ENCODE measurements at regions not wholly inside any gene's neighbourhood (a gene's known extent, or its start where the extent isn't known, plus 50 kb on each side); places are given as distances from the start of the nearest gene placed in this dataset.

DNA sequence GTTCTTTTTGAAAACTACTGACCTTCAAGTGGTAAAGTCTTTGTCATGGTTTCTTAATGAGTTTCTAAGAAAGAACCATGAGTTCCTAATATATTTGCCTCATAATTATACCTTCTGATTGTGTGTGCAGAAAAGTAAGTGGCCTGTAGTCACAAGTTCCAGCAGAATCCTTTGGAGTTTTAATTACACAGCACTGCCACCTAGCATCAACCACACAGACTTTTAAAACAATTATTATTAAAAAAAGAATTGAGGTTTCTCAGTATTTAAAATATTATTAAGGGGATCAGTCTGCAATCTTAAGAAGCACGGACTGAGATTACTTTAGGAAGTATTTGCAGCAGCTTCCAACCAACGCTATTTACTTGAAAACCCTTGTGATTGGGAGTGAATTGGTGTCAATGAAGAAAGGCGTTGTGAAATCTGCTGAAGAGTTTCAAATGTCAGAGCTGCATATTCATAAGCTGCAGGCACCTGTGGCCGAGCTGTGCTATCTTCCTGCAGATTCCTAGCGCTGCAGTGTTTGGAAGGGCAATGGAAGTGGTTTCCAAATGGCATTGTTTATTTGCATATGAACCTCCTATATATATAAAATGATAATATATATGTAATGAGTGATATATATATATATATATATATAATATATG lies 1074.2 kb upstream of the WWC1 start:
- H3K36me3 ChIP-seq (ENCODE audit: control insufficient read depth in 2 of 3, insufficient read depth in 3 of 3, low read length in 3 of 3), result no peaks in the 10 kb centered on the region
- H3K4me3 Mint-ChIP-seq, result no peak overlapping the region
- no peaks in the 10 kb centered on the region for H3K27me3 Mint-ChIP-seq
- H3K36me3 Mint-ChIP-seq, result no peaks in the 10 kb centered on the region
- no peaks in the 10 kb centered on the region for H3K27me3 ChIP-seq (ENCODE audit: control insufficient read depth in 2 of 2, insufficient read depth in 2 of 2, low read length in 2 of 2)
- H3K4me1 ChIP-seq (ENCODE audit: control insufficient read depth in 2 of 2, insufficient read depth in 2 of 2, low read length in 2 of 2), result no peaks in the 10 kb centered on the region
- intact Hi-C loops (cut with micrococcal nuclease), result no loop called here
- CTCF ChIA-PET, result no interaction called here
- H3K9me3 Mint-ChIP-seq, result peaks cover 0 to 6% (median 0%) of the 10 kb centered on the region in 11 donors
- H3K27ac Mint-ChIP-seq, result no peak overlapping the region
- POLR2A ChIA-PET, result no interaction called here
- DNase-seq (no peak), ATAC-seq (no peak)
- no peaks in the 10 kb centered on the region for H3K4me1 Mint-ChIP-seq
- H3K4me3 ChIP-seq (ENCODE audit: low read length), result no peak overlapping the region
- H3K9me3 ChIP-seq (ENCODE audit: control insufficient read depth in 2 of 3, low read length in 3 of 3), result no peaks in the 10 kb centered on the region
- H3K27ac ChIP-seq (ENCODE audit: low read depth, low read length), result no peak overlapping the region

- H3K27ac ChIP-seq (ENCODE audit: low read depth, low read length), result no peak overlapping the region
- intact Hi-C loops (cut with micrococcal nuclease), result no loop called here
- DNase-seq (no peak), ATAC-seq (no peak)
- no peaks in the 10 kb centered on the region for H3K9me3 ChIP-seq (ENCODE audit: control insufficient read depth in 2 of 3, low read length in 3 of 3)
- ChIA-PET CTCF (no interaction called here), POLR2A (no interaction called here)
- no peaks in the 10 kb centered on the region for H3K4me1 Mint-ChIP-seq
- H3K27me3 ChIP-seq (ENCODE audit: control insufficient read depth in 2 of 2, insufficient read depth in 2 of 2, low read length in 2 of 2), result no peaks in the 10 kb centered on the region
- H3K9me3 Mint-ChIP-seq, result peaks cover 0 to 6% (median 0%) of the 10 kb centered on the region in 11 donors
- H3K4me1 ChIP-seq (ENCODE audit: control insufficient read depth in 2 of 2, insufficient read depth in 2 of 2, low read length in 2 of 2), result no peaks in the 10 kb centered on the region
- H3K36me3 Mint-ChIP-seq, result no peaks in the 10 kb centered on the region
- no peak overlapping the region for H3K4me3 ChIP-seq (ENCODE audit: low read length)
- H3K27ac Mint-ChIP-seq, result no peak overlapping the region
- H3K27me3 Mint-ChIP-seq, result no peaks in the 10 kb centered on the region
- no peak overlapping the region for H3K4me3 Mint-ChIP-seq
- no peaks in the 10 kb centered on the region for H3K36me3 ChIP-seq (ENCODE audit: control insufficient read depth in 2 of 3, insufficient read depth in 3 of 3, low read length in 3 of 3)
These were observed 1072.1 kb upstream of the WWC1 start for GRCh38 chr5:167219298-167219697.

- H3K27me3 ChIP-seq (ENCODE audit: control insufficient read depth in 2 of 2, insufficient read depth in 2 of 2, low read length in 2 of 2), result no peaks in the 10 kb centered on the region
- no peaks in the 10 kb centered on the region for H3K27me3 Mint-ChIP-seq
- ChIA-PET CTCF (no interaction called here), POLR2A (no interaction called here)
- H3K27ac Mint-ChIP-seq, result no peak overlapping the region
- no peak for DNase-seq
- no peak overlapping the region for H3K4me3 Mint-ChIP-seq
- H3K9me3 ChIP-seq (ENCODE audit: control insufficient read depth in 2 of 3, low read length in 3 of 3), result peaks cover 0 to 31% (median 0%) of the 10 kb centered on the region in 3 experiments
- H3K27ac ChIP-seq (ENCODE audit: low read depth, low read length), result no peak overlapping the region
- no peaks in the 10 kb centered on the region for H3K36me3 ChIP-seq (ENCODE audit: control insufficient read depth in 2 of 3, insufficient read depth in 3 of 3, low read length in 3 of 3)
- intact Hi-C loops (cut with micrococcal nuclease), result no loop called here
- no peak overlapping the region for H3K4me3 ChIP-seq (ENCODE audit: low read length)
- H3K4me1 ChIP-seq (ENCODE audit: control insufficient read depth in 2 of 2, insufficient read depth in 2 of 2, low read length in 2 of 2), result no peaks in the 10 kb centered on the region
- ATAC-seq, result no peak
- H3K9me3 Mint-ChIP-seq, result peaks cover 3 to 47% (median 12%) of the 10 kb centered on the region in 11 donors
- no peaks in the 10 kb centered on the region for H3K4me1 Mint-ChIP-seq
- H3K36me3 Mint-ChIP-seq, result no peaks in the 10 kb centered on the region
These were observed 1065.1 kb upstream of the WWC1 start for GRCh38 chr5:167226386-167226785.

DNA sequence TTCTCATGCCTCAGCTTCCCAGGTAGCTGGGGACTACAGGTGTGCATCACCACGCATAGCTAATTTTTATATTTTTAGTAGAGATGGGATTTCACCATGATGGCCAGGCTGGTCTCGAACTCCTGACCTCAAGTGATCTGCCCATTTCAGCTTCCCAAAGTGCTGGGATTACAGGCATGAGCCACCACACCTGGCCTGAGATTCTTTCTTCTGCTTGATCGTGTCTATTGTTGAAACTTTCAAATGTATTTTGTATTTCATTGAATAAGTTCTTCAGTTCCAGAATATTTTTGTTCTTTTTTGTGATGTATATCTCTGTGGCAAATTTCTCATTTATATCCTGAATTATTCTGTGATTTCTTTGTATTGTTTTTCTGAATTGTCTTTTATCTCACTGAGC lies 1063.3 kb upstream of the WWC1 start:
- H3K9me3 Mint-ChIP-seq, result peaks cover 6 to 47% (median 12%) of the 10 kb centered on the region in 11 donors
- intact Hi-C loops (cut with micrococcal nuclease), result no loop called here
- H3K27ac ChIP-seq (ENCODE audit: low read depth, low read length), result no peak overlapping the region
- H3K4me3 Mint-ChIP-seq, result no peak overlapping the region
- CTCF ChIA-PET, result no interaction called here
- peaks cover 0 to 31% (median 0%) of the 10 kb centered on the region in 3 experiments for H3K9me3 ChIP-seq (ENCODE audit: control insufficient read depth in 2 of 3, low read length in 3 of 3)
- H3K4me1 Mint-ChIP-seq, result no peaks in the 10 kb centered on the region
- POLR2A ChIA-PET, result no interaction called here
- ATAC-seq, result no peak
- H3K27me3 ChIP-seq (ENCODE audit: control insufficient read depth in 2 of 2, insufficient read depth in 2 of 2, low read length in 2 of 2), result no peaks in the 10 kb centered on the region
- no peaks in the 10 kb centered on the region for H3K27me3 Mint-ChIP-seq
- DNase-seq, result no peak
- no peaks in the 10 kb centered on the region for H3K36me3 Mint-ChIP-seq
- H3K4me1 ChIP-seq (ENCODE audit: control insufficient read depth in 2 of 2, insufficient read depth in 2 of 2, low read length in 2 of 2), result no peaks in the 10 kb centered on the region
- H3K4me3 ChIP-seq (ENCODE audit: low read length), result no peak overlapping the region
- no peaks in the 10 kb centered on the region for H3K36me3 ChIP-seq (ENCODE audit: control insufficient read depth in 2 of 3, insufficient read depth in 3 of 3, low read length in 3 of 3)
- no peak overlapping the region for H3K27ac Mint-ChIP-seq

DNA sequence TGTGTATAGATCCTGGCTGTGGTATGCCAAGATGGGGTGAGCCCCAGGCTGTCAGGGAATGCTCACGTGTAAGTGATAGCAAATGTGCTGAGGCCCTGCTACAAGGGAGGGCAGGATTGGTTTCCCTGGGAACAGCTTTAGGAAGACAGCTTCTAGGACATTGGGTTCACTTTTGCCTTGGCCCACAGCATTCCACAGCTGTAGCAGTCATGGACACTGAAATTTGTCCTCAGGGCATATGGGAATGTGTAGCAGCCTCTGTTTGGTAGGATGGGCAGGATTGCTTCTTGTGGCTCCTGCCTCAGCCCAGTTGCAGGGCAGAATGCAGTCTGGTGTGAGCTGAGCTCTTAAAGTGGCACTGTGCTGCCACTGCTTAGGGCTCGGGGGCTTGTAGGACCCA lies 1061.7 kb upstream of the WWC1 start:
- Mint-ChIP-seq H3K4me1 (no peaks in the 10 kb centered on the region), H3K4me3 (no peak overlapping the region), H3K36me3 (no peaks in the 10 kb centered on the region), H3K27me3 (no peaks in the 10 kb centered on the region), H3K27ac (no peak overlapping the region), H3K9me3 (peaks cover 6 to 47% (median 12%) of the 10 kb centered on the region in 11 donors)
- H3K36me3 ChIP-seq (ENCODE audit: control insufficient read depth in 2 of 3, insufficient read depth in 3 of 3, low read length in 3 of 3), result no peaks in the 10 kb centered on the region
- CTCF ChIA-PET, result no interaction called here
- intact Hi-C loops (cut with micrococcal nuclease), result no loop called here
- H3K27me3 ChIP-seq (ENCODE audit: control insufficient read depth in 2 of 2, insufficient read depth in 2 of 2, low read length in 2 of 2), result no peaks in the 10 kb centered on the region
- H3K9me3 ChIP-seq (ENCODE audit: control insufficient read depth in 2 of 3, low read length in 3 of 3), result peaks cover 0 to 31% (median 0%) of the 10 kb centered on the region in 3 experiments
- no peaks in the 10 kb centered on the region for H3K4me1 ChIP-seq (ENCODE audit: control insufficient read depth in 2 of 2, insufficient read depth in 2 of 2, low read length in 2 of 2)
- no peak overlapping the region for H3K27ac ChIP-seq (ENCODE audit: low read depth, low read length)
- ATAC-seq (no peak), DNase-seq (no peak)
- POLR2A ChIA-PET, result no interaction called here
- no peak overlapping the region for H3K4me3 ChIP-seq (ENCODE audit: low read length)

DNA sequence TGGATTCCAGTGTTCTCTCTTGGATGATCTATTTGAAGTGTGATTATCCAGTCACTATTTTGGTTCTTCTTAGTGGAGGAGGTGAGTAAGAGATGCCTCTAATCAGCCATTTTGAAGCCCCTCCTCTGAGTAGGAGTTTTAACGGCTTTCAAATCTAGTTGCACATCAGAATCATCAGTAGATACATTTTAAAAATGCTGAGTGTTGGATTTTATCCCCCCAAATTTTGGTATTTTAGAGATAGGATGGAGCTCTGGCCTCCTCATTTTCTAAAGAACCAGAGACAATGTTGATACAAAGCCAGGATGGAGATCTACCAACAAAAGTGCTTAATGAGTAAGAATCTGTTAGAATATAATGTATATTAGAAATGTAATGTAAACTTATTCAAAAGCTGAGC lies 1061.0 kb upstream of the WWC1 start:
- Mint-ChIP-seq H3K4me3 (no peak overlapping the region), H3K27ac (no peak overlapping the region), H3K9me3 (peaks cover 6 to 43% (median 12%) of the 10 kb centered on the region in 11 donors), H3K27me3 (no peaks in the 10 kb centered on the region), H3K36me3 (no peaks in the 10 kb centered on the region), H3K4me1 (no peaks in the 10 kb centered on the region)
- H3K27ac ChIP-seq (ENCODE audit: low read depth, low read length), result no peak overlapping the region
- peaks cover 0 to 31% (median 0%) of the 10 kb centered on the region in 3 experiments for H3K9me3 ChIP-seq (ENCODE audit: control insufficient read depth in 2 of 3, low read length in 3 of 3)
- H3K4me3 ChIP-seq (ENCODE audit: low read length), result no peak overlapping the region
- intact Hi-C loops (cut with micrococcal nuclease), result no loop called here
- DNase-seq (no peak), ATAC-seq (no peak)
- ChIA-PET CTCF (no interaction called here), POLR2A (no interaction called here)
- H3K27me3 ChIP-seq (ENCODE audit: control insufficient read depth in 2 of 2, insufficient read depth in 2 of 2, low read length in 2 of 2), result no peaks in the 10 kb centered on the region
- no peaks in the 10 kb centered on the region for H3K4me1 ChIP-seq (ENCODE audit: control insufficient read depth in 2 of 2, insufficient read depth in 2 of 2, low read length in 2 of 2)
- no peaks in the 10 kb centered on the region for H3K36me3 ChIP-seq (ENCODE audit: control insufficient read depth in 2 of 3, insufficient read depth in 3 of 3, low read length in 3 of 3)

DNA sequence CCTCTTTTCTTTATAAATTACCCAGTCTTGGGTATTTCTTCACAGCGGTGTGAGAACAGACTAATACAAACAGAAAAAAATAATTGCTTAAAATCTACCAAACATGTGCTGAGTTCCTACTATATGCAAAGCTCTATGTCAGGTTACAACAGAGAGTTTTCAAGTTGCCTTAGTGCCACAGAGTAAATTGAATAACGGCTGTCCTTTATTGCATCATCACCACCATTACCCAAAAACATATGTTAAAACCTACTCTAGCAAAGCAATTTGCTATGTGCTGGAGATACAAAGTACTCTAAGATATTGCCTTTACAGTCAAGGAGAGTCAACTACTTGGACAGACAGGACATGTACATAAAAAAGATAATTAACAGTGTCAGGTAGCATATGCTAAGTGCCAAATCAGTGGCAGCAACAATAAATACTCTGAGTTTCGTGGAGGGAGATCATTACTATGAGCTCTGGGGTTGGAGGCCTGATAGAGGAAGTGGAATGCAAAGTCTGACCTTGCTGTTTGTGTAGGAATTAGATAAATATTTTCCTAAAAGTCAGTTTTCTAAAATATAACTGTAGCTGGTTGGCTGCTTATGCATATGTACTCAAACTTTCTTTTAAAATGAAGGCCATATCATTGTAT lies 1058.7 kb upstream of the WWC1 start:
- Mint-ChIP-seq H3K4me3 (no peak overlapping the region), H3K27me3 (no peaks in the 10 kb centered on the region), H3K27ac (no peak overlapping the region), H3K9me3 (peaks cover 4 to 26% (median 10%) of the 10 kb centered on the region in 11 donors), H3K4me1 (no peaks in the 10 kb centered on the region), H3K36me3 (no peaks in the 10 kb centered on the region)
- DNase-seq (no peak), ATAC-seq (no peak)
- CTCF ChIA-PET, result no interaction called here
- intact Hi-C loops (cut with micrococcal nuclease), result no loop called here
- POLR2A ChIA-PET, result no interaction called here
- Histone ChIP-seq H3K9me3 (ENCODE audit: control insufficient read depth in 2 of 3, low read length in 3 of 3) (peaks cover 0 to 31% (median 0%) of the 10 kb centered on the region in 3 experiments), H3K27me3 (ENCODE audit: control insufficient read depth in 2 of 2, insufficient read depth in 2 of 2, low read length in 2 of 2) (no peaks in the 10 kb centered on the region), H3K27ac (ENCODE audit: low read depth, low read length) (no peak overlapping the region), H3K4me3 (ENCODE audit: low read length) (no peak overlapping the region), H3K36me3 (ENCODE audit: control insufficient read depth in 2 of 3, insufficient read depth in 3 of 3, low read length in 3 of 3) (no peaks in the 10 kb centered on the region), H3K4me1 (ENCODE audit: control insufficient read depth in 2 of 2, insufficient read depth in 2 of 2, low read length in 2 of 2) (no peaks in the 10 kb centered on the region)

Measured in naive thymus-derived CD4-positive, alpha-beta T cell (primary cell).